GM12878 (cell line): ENCODE measurements at regions not wholly inside any gene's neighbourhood (a gene's known extent, or its start where the extent isn't known, plus 50 kb on each side); places are given as distances from the start of the nearest gene placed in this dataset.

Experiments used
- ATAC-seq: fragments of 200-7000 bp; cut with Tn5 transposase; 3 replicates; pipeline ENCODE4 v1.9.1; 2020; ENCODE audit warnings: mild to moderate bottlenecking, moderate library complexity
- BruUV-seq: library from RNA; stranded (reverse); fragments of 400-500 nt; replicated peaks from 2 replicates; lab custom pipeline; 2021; lab: Mats Ljungman, UMichigan
- CTCF ChIA-PET: fragments of 300-600 bp; sonication (Branson Sonifier 250); formaldehyde crosslinking; extraction: SDS; loops from one replicate; lab custom pipeline; 2021; ENCODE audit warnings: inconsistent platforms; lab: Yijun Ruan, JAX
- POLR2A ChIA-PET: fragments of 350-600 bp; formaldehyde crosslinking; extraction: SDS; loops from one replicate; lab custom pipeline; 2021; ENCODE audit warnings: inconsistent platforms; lab: Charles Lee
- RAD21 ChIA-PET: fragments of 300-600 bp; sonication (Branson Sonifier 250); formaldehyde crosslinking; loops from one replicate; lab custom pipeline; 2023; ENCODE audit warnings: antibody characterized with exemption; ENCODE audit not compliant: unreplicated experiment; lab: Charles Lee
- SMC1A ChIA-PET: fragments of 300-600 bp; sonication (Branson Sonifier 250); formaldehyde crosslinking; loops from one replicate; lab custom pipeline; 2023; ENCODE audit not compliant: unreplicated experiment, uncharacterized antibody; lab: Charles Lee
- DNase-seq: peaks from one replicate; pipeline ENCODE4 v3.0.0-alpha.2; 2011; ENCODE audit warnings: low read depth, low spot score
- FAIRE-seq: peaks from 3 replicates; lab custom pipeline; 2011; peaks lifted over from hg19 to GRCh38; lab: Jason Lieb, UNC
- H2AFZ ChIP-seq: 2 replicates; pipeline ENCODE4 v1.6.0; 2011; ENCODE audit warnings: low read depth, low read length, control low read depth; ENCODE audit not compliant: control insufficient read depth
- H3K27ac ChIP-seq: 2 replicates; pipeline ENCODE4 v1.5.1; 2011; ENCODE audit warnings: control low read depth; ENCODE audit not compliant: control insufficient read depth, insufficient read depth
- H3K27me3 ChIP-seq, 2 experiments: replicated peaks in 1 of 2; 2 replicates each; pipeline versions ENCODE4 v1.6.0 to v1.6.1; 2011; ENCODE audit warnings: low read length in 1 of 2; ENCODE audit not compliant: control insufficient read depth in 2 of 2, insufficient read depth in 2 of 2
- H3K36me3 ChIP-seq, 2 experiments: 2 replicates each; pipeline ENCODE4 v1.5.1; 2011; ENCODE audit warnings: low read length in 1 of 2; ENCODE audit not compliant: control insufficient read depth in 2 of 2, insufficient read depth in 2 of 2
- H3K4me1 ChIP-seq: 2 replicates; pipeline ENCODE4 v1.6.1; 2011; ENCODE audit warnings: mild to moderate bottlenecking, low read length, moderate library complexity, mixed read lengths; ENCODE audit not compliant: control insufficient read depth, insufficient read depth
- H3K4me2 ChIP-seq: 2 replicates; pipeline ENCODE4 v1.6.0; 2011; ENCODE audit warnings: control low read depth; ENCODE audit not compliant: control insufficient read depth, insufficient read depth
- H3K4me3 ChIP-seq: fragments of 200-600 bp; sonication (generic); 2 replicates; pipeline ENCODE4 v1.5.1; 2016
- H3K79me2 ChIP-seq: 2 replicates; pipeline ENCODE4 v1.6.0; 2011; ENCODE audit warnings: low read length; ENCODE audit not compliant: control insufficient read depth, insufficient read depth
- H3K9ac ChIP-seq: 2 replicates; pipeline ENCODE4 v1.8.0; 2011; ENCODE audit warnings: low read length, control low read depth, mixed read lengths; ENCODE audit not compliant: control insufficient read depth, insufficient read depth
- H3K9me3 ChIP-seq: replicated peaks from 3 replicates; pipeline ENCODE4 v1.5.1; 2011; ENCODE audit warnings: mild to moderate bottlenecking, low read length; ENCODE audit not compliant: control insufficient read depth, insufficient read depth
- H4K20me1 ChIP-seq: 2 replicates; pipeline ENCODE4 v1.6.0; 2011; ENCODE audit not compliant: control insufficient read depth, insufficient read depth
- CBX5 ChIP-seq: sonication (generic); IDR thresholded peaks from 2 replicates; pipeline ENCODE4 v1.6.1; 2016; ENCODE audit warnings: low read depth, moderate library complexity, mild to moderate bottlenecking, inconsistent platforms
- MEF2B ChIP-seq: fragments of 450-650 bp; IDR thresholded peaks from 2 replicates; pipeline ENCODE4 v1.6.1; 2018; ENCODE audit warnings: mild to moderate bottlenecking, moderate library complexity; ENCODE audit not compliant: partially characterized antibody, poor library complexity, severe bottlenecking
- NR2C2 ChIP-seq: IDR thresholded peaks from 2 replicates; pipeline ENCODE4 v1.6.1; 2011; ENCODE audit warnings: borderline replicate concordance, low read depth; ENCODE audit not compliant: control insufficient read depth, insufficient read length
- RCOR1 ChIP-seq: conservative IDR thresholded peaks from 2 replicates; pipeline ENCODE4 v1.6.1; 2012; ENCODE audit warnings: low read depth, low read length, improper control_type of control experiment
- SRF ChIP-seq, 2 experiments: IDR thresholded peaks; 2 replicates each; pipeline ENCODE4 v1.6.1; 2011; ENCODE audit warnings: low read depth in 2 of 2, low read length in 2 of 2, mild to moderate bottlenecking in 1 of 2, moderate library complexity in 1 of 2
- SUPT20H ChIP-seq: IDR thresholded peaks from 2 replicates; pipeline ENCODE4 v1.6.1; 2011; ENCODE audit warnings: low read depth, mild to moderate bottlenecking, low read length, moderate library complexity, borderline replicate concordance; ENCODE audit not compliant: control insufficient read depth
- SUZ12 ChIP-seq: fragments of 200-600 bp; sonication (generic); IDR thresholded peaks from one replicate; pipeline ENCODE4 v1.6.1; 2018; ENCODE audit warnings: antibody characterized with exemption, mild to moderate bottlenecking; ENCODE audit not compliant: unreplicated experiment
- ZBTB40 ChIP-seq: fragments of 450-650 bp; IDR thresholded peaks from 2 replicates; pipeline ENCODE4 v1.6.1; 2016; ENCODE audit warnings: mild to moderate bottlenecking, moderate library complexity, borderline replicate concordance
- ZNF274 ChIP-seq: IDR thresholded peaks from one replicate; pipeline ENCODE4 v1.8.0; 2011; ENCODE audit not compliant: insufficient read length, insufficient read depth
- WGBS: methylation state at CpG from one replicate; pipeline ENCODE4 v1.1.6; 2016; ENCODE audit warnings: low lambda C conversion rate; ENCODE audit not compliant: insufficient replicate concordance, insufficient coverage; ENCODE audit errors: missing lambda C conversion rate; 5-methylcytosine and 5-hydroxymethylcytosine counted together
- in situ Hi-C: fragments of 300-500 bp; cut with MboI; formaldehyde crosslinking; loops from 9 replicates; pipeline ENCODE4 v1.14.3; 2018; ENCODE audit warnings: mixed read lengths
- intact Hi-C: fragments of 100-400 bp; cut with micrococcal nuclease; formaldehyde crosslinking; loops from one replicate; pipeline ENCODE4 v1.14.2; 2022; ENCODE audit not compliant: unreplicated experiment
- TF ChIP-seq, protein P1 (sequence below): IDR thresholded peaks from 2 replicates; pipeline ENCODE4 v1.6.1; 2011; ENCODE audit warnings: low read depth, low read length, improper control_type of control experiment, borderline replicate concordance

DNA sequence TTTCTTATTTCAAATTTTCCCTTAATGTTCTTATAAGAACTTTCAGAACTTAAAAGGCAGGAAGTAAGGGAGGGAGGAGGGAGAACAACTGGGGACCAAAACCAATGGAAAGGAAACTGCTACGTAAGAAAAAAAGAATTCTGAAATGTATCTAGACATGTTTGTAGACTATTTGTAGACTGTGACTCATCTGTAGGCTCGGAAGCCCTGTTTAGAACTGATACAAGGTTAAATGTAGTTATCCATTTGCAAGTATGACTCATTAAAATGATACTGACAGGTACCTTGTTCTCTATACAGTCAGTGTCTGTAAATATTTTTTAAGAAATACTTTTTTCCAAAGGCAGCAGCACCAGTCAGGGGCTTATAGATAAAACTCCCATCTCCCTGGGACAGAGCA, 202.0 kb downstream of the DHX15 start:
- whole genome bisulfite sequencing, result 0% methylated on average over 2 of the region's 2 CpGs
- no peak for TF ChIP-seq NR2C2
- no peak for TF ChIP-seq CBX5
- no peak for TF ChIP-seq SUPT20H
- TF ChIP-seq ZBTB40, result no peak
- no peak for TF ChIP-seq ZNF274
- no peak for TF ChIP-seq RCOR1
- no peak for TF ChIP-seq SRF (IDR thresholded peaks at IDR 0.05; ENCODE audit: low read depth in 2 of 2, low read length in 2 of 2)
- TF ChIP-seq MEF2B, result no peak
- TF ChIP-seq SUZ12, result no peak
- TF ChIP-seq, protein P1, sequence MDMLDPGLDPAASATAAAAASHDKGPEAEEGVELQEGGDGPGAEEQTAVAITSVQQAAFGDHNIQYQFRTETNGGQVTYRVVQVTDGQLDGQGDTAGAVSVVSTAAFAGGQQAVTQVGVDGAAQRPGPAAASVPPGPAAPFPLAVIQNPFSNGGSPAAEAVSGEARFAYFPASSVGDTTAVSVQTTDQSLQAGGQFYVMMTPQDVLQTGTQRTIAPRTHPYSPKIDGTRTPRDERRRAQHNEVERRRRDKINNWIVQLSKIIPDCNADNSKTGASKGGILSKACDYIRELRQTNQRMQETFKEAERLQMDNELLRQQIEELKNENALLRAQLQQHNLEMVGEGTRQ, result no peak
- Histone ChIP-seq H3K79me2 (no peaks in the 10 kb centered on the region), H4K20me1 (no peaks in the 10 kb centered on the region), H3K27me3 (no peaks in the 10 kb centered on the region), H3K4me2 (no peak overlapping the region), H3K4me3 (no peak overlapping the region), H3K36me3 (no peaks in the 10 kb centered on the region), H3K9ac (no peak overlapping the region), H3K9me3 (no peaks in the 10 kb centered on the region), H3K4me1 (no peaks in the 10 kb centered on the region), H2AFZ (no peak overlapping the region), H3K27ac (no peak overlapping the region)
- intact Hi-C loops (no loop called here), in situ Hi-C loops (no loop called here)
- ATAC-seq (peak; percentile 49; the same call in 2 of the 3 replicates), FAIRE-seq (no peak), DNase-seq (no peak)
- RAD21 ChIA-PET, result no interaction called here
- BruUV-seq, result no TSS peak
- SMC1A ChIA-PET, result interaction anchor here (1.4 kb wide), 1 partner anchor 10 kb away, joined by 3 read pairs; no protein-coding TSS in a partner anchor
- POLR2A ChIA-PET, result no interaction called here
- CTCF ChIA-PET, result interaction anchor here (1.5 to 1.6 kb wide), 2 partner anchors 9 to 12 kb away, joined by 3 to 4 read pairs; no protein-coding TSS in a partner anchor
